LoVo (cell line): ENCODE measurements at regions not wholly inside any gene's neighbourhood (a gene's known extent, or its start where the extent isn't known, plus 50 kb on each side); places are given as distances from the start of the nearest gene placed in this dataset.
A peak's percentile ranks its signal among the peaks of the same experiment; 100 is the strongest.
"Not testable (repeated sequence)": the region's sequence is repeated elsewhere in the genome, so short reads cannot be mapped to it uniquely, and the experiment has no call there.

Source experiments
- DNase-seq: peaks from one replicate; pipeline ENCODE4 v3.0.0-alpha.2; 2016; ENCODE audit warnings: low spot score

DNA sequence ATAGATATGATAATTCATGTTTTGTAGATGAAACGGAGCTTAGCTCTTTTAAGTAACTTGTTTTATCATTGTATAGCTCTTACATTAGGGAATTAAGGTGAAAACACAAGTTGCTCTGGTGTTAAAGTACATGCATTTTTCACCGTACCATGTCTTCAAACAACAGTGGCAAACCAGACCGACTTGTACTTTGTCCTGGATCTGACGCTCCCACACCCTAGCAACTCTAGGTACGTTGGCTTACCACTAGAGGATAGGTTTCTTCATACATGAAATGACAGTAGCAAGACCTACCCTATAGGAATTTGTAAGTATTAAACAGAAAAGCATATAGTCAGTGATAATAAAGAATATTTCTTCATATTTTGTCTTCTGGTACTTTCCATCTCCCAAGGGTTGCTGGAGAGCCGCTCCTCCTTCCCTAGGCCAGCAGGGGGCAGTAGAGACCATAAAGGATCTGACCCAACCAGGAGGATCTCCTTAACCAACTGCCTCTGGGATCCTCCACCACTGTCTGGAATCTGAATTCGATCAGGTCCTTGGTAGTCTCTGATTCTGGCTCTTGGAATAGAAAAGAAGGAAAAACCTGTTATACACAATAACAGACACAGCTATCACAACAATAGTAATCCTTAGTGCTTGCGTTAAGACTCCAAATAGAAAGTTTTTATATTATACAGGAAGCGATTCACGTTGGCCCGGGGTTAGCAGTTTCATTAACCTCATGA is 136.7 kb downstream of the CAVIN4 start:
- DNase-seq: peak; percentile 55

GRCh38 chr9:100715100-100715380 is 137.2 kb downstream of the CAVIN4 start:
- DNase-seq: no peak

GRCh38 chr9:100718717-100719116 is 140.8 kb downstream of the CAVIN4 start:
- no peak for DNase-seq

DNA sequence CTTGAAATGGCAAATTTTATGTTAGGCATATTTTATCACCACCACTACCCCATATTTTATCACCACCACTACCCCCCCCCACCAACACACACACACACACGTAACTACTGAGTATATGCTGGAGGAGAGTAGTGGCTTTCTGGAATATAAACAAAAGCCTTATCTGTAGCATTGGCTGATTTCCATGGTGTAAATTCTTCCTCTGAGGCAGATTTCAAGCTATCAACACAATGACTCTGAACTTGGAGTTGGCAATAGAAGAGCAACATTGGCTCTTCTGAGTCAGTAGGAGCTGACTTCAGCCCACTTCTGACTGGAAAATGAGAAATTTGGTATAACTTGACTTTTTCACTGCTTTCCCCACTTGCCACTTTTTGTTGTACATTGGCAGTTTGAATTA is 143.0 kb downstream of the CAVIN4 start:
- no peak for DNase-seq

DNA sequence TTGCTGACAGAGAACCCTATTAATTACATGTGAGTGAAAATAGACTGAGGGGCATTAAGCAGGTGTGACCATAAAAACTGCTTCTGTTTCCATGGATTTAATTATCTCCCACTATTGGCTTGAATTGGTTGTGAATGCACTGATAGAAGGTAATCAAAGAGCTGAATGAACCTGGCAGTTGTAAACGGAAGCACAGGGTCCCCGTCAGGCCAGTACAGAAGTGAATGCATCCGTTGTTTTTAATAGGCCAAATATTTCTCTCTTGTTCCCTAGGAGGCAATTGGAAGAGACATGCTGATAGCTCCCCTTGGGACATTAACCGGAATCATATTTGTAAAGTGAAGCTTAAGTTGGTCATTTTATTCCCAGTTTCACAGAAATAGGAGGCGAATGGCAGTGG is 147.0 kb downstream of the CAVIN4 start:
- no peak for DNase-seq

DNA sequence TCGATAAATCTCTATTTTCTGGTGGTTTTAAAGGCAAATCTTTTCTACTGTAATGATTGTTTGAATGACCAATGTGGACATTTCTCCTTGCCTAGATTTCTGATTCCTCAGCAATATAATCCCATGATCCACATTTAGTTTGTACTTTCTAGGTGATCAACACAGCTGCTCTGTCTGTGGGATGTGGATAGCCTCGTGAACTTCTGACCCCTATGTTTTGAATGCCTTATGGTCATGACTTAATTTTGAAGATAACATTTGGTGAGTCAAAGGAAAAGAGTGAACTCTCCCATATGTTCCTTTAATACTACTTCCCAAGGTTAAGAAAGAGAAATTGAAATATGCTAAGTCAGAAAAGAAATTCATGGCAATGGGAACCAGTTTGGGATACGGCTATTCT is 147.5 kb downstream of the CAVIN4 start:
- no peak for DNase-seq

DNA sequence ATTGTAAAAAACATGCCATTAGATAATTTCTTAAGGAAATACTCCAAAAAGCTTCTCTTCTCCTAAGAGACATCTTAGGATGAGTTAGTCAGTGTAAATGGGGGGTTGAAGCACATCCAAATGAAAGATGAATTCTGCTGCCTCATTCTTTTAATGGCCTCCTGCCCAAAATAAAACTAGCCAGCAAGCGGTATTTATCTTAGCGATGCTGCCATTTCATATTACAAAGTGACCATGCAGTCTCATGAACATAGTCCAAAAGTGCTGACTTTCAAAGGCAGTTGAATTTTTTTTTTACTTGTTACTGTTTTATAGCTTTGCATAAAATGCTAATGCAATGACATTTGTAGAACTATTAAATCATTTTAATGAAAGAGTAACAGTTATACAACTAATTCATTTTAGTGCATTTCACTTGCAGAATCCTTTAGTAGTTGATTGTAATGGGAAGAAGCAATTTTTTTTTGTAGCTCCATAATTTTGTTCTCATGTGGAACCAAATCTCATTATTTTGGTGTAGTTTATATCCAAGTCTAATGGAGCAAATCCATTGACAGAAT is 151.5 kb downstream of the CAVIN4 start:
- DNase-seq: no peak

GRCh38 chr9:100730086-100730485 is 152.2 kb downstream of the CAVIN4 start:
- no peak for DNase-seq

DNA sequence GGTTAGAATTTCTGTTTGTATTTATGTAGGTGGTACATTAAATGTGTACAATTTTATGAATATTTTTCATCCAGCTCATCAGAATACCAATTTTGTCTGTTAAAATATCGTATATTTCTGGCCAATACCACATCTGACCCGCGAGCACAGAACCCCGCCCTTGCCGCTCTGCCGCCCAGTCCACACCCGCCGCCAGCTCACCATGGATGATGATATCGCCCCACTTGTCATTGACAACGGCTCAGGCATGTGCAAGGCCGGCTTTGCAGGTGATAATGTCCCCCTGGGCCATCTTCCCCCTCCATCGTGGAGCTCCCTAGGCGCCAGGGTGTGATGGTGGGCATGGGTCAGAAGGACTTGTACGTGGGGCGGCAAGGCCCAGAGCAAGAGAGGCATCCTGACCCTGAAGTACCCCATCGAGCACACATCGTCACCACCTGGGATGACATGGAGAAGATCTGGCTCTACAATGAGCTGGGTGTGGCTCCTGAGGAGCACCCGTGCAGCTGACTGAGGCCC is 153.2 kb downstream of the CAVIN4 start:
- no peak for DNase-seq

DNA sequence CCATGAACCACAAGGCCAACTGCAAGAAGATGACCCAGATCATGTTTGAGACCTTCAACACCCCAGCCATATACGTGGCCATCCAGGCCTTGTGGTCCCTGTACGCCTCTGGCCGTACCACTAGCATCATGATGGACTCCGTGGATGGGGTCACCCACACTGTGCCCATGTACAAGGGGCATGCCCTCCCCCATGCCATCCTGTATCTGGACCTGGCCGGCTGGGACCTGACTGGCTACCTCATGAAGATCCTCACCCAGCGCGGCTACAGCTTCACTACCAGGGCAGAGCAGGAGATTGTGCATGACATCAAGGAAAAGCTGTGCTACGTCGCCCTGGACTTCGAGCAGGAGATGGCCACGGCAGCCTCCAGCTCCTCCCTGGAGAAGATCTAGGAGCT is 153.7 kb downstream of the CAVIN4 start:
- DNase-seq: no peak

DNA sequence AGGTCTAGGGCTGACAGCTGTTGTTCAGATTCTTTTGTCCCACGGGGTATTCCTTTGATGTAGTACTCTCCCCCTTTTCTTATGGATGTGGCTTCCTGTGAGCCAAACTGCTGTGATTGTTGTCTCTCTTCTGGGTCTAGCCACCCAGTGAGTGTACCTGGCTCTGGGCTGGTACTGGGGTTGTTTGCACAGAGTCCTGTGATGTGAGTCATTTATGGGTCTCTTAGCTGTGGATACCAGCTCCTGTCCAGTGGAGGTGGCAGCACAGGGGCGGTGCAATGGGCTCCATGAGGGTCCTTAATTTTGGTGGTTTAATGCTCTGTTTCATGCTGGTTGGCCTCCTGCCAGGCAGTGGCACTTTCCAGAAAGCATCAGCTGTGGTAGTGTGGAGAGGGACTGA is 161.3 kb downstream of the CAVIN4 start:
- peak; percentile 34 for DNase-seq

DNA sequence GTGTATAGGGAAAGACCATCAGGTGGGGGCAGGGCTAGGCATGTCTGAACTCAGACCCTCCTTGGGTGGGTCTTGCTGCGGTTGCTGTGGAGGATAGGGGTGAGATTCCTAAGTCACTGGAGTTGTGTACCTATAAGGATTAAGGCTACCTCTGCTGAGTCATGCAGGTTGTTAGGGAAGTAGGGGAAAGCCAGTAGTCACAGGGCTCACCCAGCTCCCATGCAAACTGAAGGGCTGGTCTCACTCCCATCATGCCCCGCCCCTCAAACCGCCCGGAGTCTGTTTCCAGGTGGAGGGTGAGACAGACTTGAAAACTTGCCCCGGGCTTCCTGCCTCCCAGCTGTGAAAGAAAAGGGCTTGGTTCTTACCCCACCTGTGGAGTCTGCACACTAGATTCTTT is 161.8 kb downstream of the CAVIN4 start:
- peak; percentile 72 for DNase-seq

DNA sequence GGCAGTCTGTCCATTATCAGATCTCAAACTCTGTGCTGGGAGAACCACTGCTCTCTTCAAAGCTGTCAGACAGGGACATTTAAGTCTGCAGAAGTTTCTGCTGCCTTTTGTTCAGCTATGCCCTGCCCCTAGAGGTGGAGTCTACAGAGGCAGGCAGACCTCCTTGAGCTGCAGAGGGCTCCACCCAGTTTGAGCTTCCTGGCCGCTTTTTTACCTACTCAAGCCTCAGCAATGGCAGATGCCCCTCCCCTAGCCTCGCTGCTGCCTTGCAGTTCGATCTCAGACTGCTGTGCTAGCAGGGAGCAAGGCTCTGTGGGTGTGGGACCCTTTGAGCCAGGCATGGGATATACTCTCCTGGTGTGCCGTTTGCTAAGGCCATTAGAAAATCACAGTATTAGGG is 171.1 kb downstream of the CAVIN4 start:
- not testable (repeated sequence) for DNase-seq

GRCh38 chr9:100756217-100756616 is 178.3 kb downstream of the CAVIN4 start:
- peak; percentile 50 for DNase-seq

GRCh38 chr9:100759215-100759614 is 181.3 kb downstream of the CAVIN4 start:
- DNase-seq: no peak

DNA sequence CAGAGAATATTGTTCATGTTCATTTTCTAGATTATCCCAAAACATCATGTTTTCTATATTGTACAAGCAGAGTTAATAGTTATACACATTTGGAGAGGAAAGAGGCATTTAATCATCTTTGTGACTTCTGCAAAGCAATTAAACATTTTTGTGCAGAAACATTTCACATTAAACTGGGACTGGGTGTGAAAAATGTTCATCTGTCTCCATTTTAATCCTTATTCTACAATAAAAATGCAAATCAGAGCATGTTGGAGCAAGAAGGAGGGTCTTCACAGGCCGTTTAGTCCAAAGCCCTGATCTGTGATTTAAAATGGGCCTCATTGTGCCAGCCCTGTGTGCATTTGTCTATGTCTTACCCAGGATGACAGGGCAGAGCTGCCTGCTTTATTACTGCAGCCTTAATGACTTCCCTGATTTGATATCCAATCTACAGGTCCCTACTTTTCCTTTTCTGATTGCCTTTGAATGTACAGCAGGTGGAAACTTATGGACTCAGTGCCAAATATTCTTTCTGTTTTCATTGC is 183.5 kb downstream of the CAVIN4 start:
- DNase-seq: no peak

GRCh38 chr9:100774326-100774725 is 196.4 kb downstream of the CAVIN4 start:
- DNase-seq: no peak

DNA sequence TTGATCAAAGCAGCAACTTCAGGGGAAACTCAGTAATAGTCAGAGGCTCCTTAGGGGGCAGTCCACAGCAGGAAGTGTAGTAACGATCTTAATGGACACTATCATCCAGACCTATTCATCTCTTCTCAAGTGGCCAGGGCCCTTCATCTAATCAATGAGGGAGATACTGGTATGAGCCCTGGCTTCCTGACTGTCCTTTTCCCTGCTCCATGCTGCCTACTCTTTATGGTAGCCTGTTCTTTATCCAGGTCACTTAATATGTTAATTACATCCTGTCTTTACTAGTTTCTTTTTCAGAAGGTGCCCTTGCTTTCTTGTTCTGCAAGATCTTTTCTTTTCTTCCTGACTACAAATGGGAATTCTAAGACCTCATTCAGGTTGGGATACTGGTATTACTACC is 197.1 kb downstream of the CAVIN4 start:
- no peak for DNase-seq

GRCh38 chr9:100775912-100776311 is 198.0 kb downstream of the CAVIN4 start:
- no peak for DNase-seq

GRCh38 chr9:100784755-100785154 is 206.9 kb downstream of the CAVIN4 start:
- DNase-seq: no peak

DNA sequence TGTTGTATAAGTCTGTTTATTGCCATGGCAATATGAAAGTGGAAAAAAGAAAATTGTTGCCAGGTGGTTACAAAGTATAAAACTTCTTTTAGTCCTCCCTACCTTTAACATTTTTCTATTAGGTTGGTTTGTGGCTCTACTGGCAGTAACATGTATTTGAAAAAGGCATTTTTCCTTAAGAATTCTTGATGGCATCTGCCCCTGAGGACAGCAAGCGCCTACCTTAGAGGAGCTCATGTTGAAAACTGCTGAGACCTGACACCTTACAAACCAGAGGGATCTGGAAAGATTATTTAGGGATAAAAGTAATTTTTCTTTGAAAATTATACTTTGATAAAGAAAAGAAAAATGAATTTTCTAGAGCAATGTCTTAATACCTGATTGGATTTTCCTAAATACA is 208.1 kb downstream of the CAVIN4 start:
- no peak for DNase-seq

DNA sequence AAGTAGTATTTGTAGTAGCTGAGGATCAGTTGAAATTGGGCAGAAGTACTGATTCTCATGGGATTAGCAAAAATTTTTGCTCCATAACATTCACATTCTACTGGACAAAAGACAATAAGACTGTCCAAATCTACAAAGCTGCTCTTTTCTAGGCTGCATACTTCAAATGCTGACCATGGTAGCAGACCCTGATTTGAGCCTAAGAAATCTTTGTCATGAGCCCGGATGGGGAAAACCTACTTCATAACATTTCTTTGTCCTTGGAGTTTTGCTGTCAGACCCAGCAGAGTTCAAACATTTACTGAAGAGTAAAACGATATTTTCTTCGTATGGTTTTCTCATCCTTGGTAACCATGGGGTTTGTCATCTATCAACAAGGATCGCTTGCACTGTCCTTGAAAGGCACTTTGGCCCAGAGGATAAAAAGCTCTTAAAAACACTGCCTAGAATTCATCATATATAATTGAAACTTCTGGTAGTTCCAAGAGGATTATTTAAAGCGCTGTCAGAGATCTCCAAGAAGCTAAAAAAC is 216.9 kb downstream of the CAVIN4 start:
- no peak for DNase-seq

DNA sequence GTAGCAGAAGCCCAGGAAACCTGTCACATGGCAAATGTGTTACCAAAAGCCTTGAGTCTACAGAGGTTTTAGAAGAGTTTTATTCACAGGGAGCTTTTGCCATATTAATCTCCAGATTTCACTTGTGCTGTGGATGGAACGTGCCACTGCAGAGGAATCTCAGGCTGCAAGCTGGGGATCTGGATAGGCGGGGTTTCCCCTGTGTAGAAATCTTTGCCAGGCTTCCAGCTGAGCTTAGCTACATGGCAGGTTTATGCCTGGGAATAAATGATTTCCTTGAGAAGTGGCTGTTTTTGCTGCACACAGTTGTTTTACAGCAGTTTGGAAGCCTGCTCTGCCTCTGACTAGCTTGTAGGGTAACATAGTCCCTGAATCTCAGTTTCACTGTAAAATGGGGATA is 224.6 kb upstream of the PLPPR1 start:
- DNase-seq: no peak

DNA sequence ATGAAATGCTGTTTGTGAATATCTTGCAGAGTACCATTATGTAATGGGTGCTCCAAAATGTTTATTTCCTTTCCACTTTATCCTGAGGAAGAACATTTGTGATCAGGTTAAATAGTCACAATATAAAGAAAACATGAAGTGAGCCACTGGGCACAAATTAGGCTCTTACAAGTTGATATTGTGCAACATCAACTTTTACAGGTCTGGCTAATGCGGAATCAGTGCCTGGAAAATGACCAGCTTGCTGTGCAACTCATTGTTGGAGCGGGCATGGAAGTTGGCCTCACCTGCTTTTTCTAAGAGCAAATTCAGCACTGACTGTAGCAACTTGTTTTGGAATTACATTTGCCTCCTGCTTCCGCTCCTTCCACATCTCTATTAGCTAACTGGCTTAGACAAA is 216.9 kb upstream of the PLPPR1 start:
- DNase-seq: no peak
